ENCODE measurements at regions not wholly inside any gene's neighbourhood (a gene's known extent, or its start where the extent isn't known, plus 50 kb on each side); places are given as distances from the start of the nearest gene placed in this dataset.

DNA sequence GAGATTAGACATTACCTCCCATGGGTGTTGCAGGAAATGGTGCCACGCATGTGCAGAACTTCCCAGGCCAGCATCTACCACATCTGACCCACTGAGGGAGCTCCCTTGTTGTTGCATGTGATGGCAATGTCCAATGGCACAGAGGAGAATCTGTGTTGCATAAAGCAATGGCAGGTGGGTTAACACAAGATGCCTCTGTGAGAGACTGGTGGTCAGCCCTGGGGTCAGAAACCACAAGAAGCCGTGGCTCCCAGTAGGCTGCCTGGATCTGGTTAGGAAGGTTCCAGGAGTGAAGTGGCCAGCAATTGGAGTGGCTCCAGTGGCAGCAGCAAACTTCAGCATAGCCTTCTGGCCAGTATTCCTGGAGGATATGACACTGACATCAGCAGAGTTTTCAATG, 65.9 kb upstream of the HMGA2 start:
- TF ChIP-seq, protein P1, sequence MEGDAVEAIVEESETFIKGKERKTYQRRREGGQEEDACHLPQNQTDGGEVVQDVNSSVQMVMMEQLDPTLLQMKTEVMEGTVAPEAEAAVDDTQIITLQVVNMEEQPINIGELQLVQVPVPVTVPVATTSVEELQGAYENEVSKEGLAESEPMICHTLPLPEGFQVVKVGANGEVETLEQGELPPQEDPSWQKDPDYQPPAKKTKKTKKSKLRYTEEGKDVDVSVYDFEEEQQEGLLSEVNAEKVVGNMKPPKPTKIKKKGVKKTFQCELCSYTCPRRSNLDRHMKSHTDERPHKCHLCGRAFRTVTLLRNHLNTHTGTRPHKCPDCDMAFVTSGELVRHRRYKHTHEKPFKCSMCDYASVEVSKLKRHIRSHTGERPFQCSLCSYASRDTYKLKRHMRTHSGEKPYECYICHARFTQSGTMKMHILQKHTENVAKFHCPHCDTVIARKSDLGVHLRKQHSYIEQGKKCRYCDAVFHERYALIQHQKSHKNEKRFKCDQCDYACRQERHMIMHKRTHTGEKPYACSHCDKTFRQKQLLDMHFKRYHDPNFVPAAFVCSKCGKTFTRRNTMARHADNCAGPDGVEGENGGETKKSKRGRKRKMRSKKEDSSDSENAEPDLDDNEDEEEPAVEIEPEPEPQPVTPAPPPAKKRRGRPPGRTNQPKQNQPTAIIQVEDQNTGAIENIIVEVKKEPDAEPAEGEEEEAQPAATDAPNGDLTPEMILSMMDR (IDR thresholded peaks at IDR 0.05) = no peak
- no peak for TF ChIP-seq EP300 (IDR thresholded peaks at IDR 0.05)
